Heart right ventricle (tissue), 16 donors: ENCODE measurements at regions not wholly inside any gene's neighbourhood (a gene's known extent, or its start where the extent isn't known, plus 50 kb on each side); places are given as distances from the start of the nearest gene placed in this dataset.

ENCODE experiments used
- ATAC-seq, 8 donors: fragments of 200-7000 bp; cut with Tn5 transposase; one replicate each; pipeline ENCODE4 v1.9.1; 2020; ENCODE audit warnings: mild to moderate bottlenecking in 8 of 8, moderate library complexity in 8 of 8, moderate number of reproducible peaks in 1 of 8
- DNase-seq, 2 donors: peaks; one replicate each; pipeline ENCODE4 v3.0.0-alpha.2; 2020
- H3K27ac ChIP-seq, 10 donors: fragments of 200-600 bp; sonication (generic) in 2 of 10; one replicate each; pipeline versions ENCODE4 v1.5.0 to v1.8.0; 2020 to 2022; ENCODE audit warnings: mild to moderate bottlenecking in 3 of 10
- H3K27me3 ChIP-seq, 7 donors: fragments of 200-600 bp; one replicate each; pipeline ENCODE4 v1.8.0; 2021 to 2022; ENCODE audit warnings: mild to moderate bottlenecking in 2 of 7
- H3K36me3 ChIP-seq, 9 donors: fragments of 200-600 bp; sonication (generic) in 1 of 9; one replicate each; pipeline versions ENCODE4 v1.5.0 to v1.8.0; 2020 to 2022; ENCODE audit warnings: mild to moderate bottlenecking in 2 of 9
- H3K4me1 ChIP-seq, 9 donors: fragments of 200-600 bp; sonication (generic) in 1 of 9; one replicate each; pipeline versions ENCODE4 v1.5.0 to v1.8.0; 2020 to 2022; ENCODE audit warnings: mild to moderate bottlenecking in 4 of 9
- H3K4me3 ChIP-seq, 10 donors: fragments of 200-600 bp; sonication (generic) in 2 of 10; one replicate each; pipeline versions ENCODE4 v1.5.0 to v1.8.0; 2020 to 2022; ENCODE audit warnings: mild to moderate bottlenecking in 7 of 10, moderate library complexity in 2 of 10
- H3K9me3 ChIP-seq, 11 donors: fragments of 200-600 bp in 10 of 11; sonication (generic) in 2 of 11; one replicate each; pipeline versions ENCODE4 v1.5.0 to v1.8.0; 2013 to 2022; ENCODE audit warnings: mild to moderate bottlenecking in 2 of 11, control low read depth in 1 of 11, moderate library complexity in 1 of 11
- CTCF ChIP-seq, 9 donors: fragments of 200-600 bp; sonication (generic) in 2 of 9; IDR thresholded peaks; one replicate each; pipeline versions ENCODE4 v1.5.0 to v1.8.0; 2021 to 2022; ENCODE audit warnings: antibody characterized with exemption in 9 of 9, mild to moderate bottlenecking in 5 of 9, moderate library complexity in 1 of 9
- WGBS, 2 donors: extraction: QIAGEN DNeasy Blood & Tissue Kit; methylation state at CpG; one replicate each; pipeline ENCODE4 v1.1.7; 2013; ENCODE audit warnings: inconsistent platforms in 1 of 2; 5-methylcytosine and 5-hydroxymethylcytosine counted together
- intact Hi-C, 10 donors: fragments of 100-400 bp; cut with DNase I; formaldehyde crosslinking; loops; one replicate each; pipeline versions ENCODE4 v1.11.1 to v1.14.2; 2022
- donor health status: Arrhythmogenic right ventricular cardiomyopathy.
- donor health status: ischemic (EF 13 %, LVEDD 7.1; RV severe dilation, severe dysfunction).
- donor health status: healthy with polysubstance abuse.
- donor health status: DM: no; HTN: yes; CAD: no.
- donor health status: DM: no; HTN: no; CAD: no.
- donor health status: ischemic (EF 25% LVEDD 6.9; RV normal size, moderate dysfunction).
- donor health status: ischemic (EF 25% LVEDD 5.7; RV mildly dilated, moderate dysfunction).
- donor health status: healthy.
- donor health status: DM: yes; HTN: yes; CAD: no.
- donor health status: Ischemic cardiomyopathy.
- donor health status: ischemic (EF 35%, LVEDD 5.7; RV mildly dilated, moderate dysfunction).
- donor health status: nonischemic (EF 11% LVEDD 7.7; RV severe dilation, severe dysfunction).
- donor health status: DM: yes; HTN: yes; CAD: no.
- donor health status: PGD.
- donor health status: ischemic (EF 29% LVEDD 5.4; RV normal size, mild dysfunction).
- donor health status: nonischemic (EF 23%, LVEDD 6.1; RV moderate dilation, normal function).

GRCh38 chr9:2291980-2292704 is 277.0 kb downstream of the SMARCA2 start:
- Histone ChIP-seq H3K36me3 (no peaks in the 10 kb centered on the region), H3K27me3 (no peaks in the 10 kb centered on the region), H3K4me1 (no peaks in the 10 kb centered on the region), H3K4me3 (no peak overlapping the region), H3K27ac (no peak overlapping the region), H3K9me3 (no peaks in the 10 kb centered on the region)
- TF ChIP-seq CTCF (IDR thresholded peaks at IDR 0.05) = no peak
- ATAC-seq (peak in 2 of 8 donors; percentile 19 to 70), DNase-seq (no peak)
- WGBS, 2 donors = 93 to 95% methylated on average over 8 of the region's 8 CpGs
- intact Hi-C loops = no loop called here

GRCh38 chr9:2292733-2293132 is 277.6 kb downstream of the SMARCA2 start:
- Histone ChIP-seq H3K4me3 (no peak overlapping the region), H3K27ac (no peak overlapping the region), H3K36me3 (no peaks in the 10 kb centered on the region), H3K4me1 (no peaks in the 10 kb centered on the region), H3K27me3 (no peaks in the 10 kb centered on the region), H3K9me3 (no peaks in the 10 kb centered on the region)
- ATAC-seq (no peak), DNase-seq (no peak)
- TF ChIP-seq CTCF (IDR thresholded peaks at IDR 0.05) = no peak
- intact Hi-C loops = no loop called here
- 93 to 96% methylated on average over 2 of the region's 2 CpGs for WGBS, 2 donors

GRCh38 chr9:2297771-2298170 is 282.6 kb downstream of the SMARCA2 start:
- no peak overlapping the region for H3K4me3 ChIP-seq
- ATAC-seq (no peak), DNase-seq (no peak)
- 89 to 97% methylated on average over 1 of the region's 1 CpG for WGBS, 2 donors
- no peaks in the 10 kb centered on the region for H3K36me3 ChIP-seq
- no peaks in the 10 kb centered on the region for H3K4me1 ChIP-seq
- peaks cover 0 to 5% (median 0%) of the 10 kb centered on the region in 11 donors for H3K9me3 ChIP-seq
- no peak overlapping the region for H3K27ac ChIP-seq
- intact Hi-C loops = no loop called here
- H3K27me3 ChIP-seq = no peaks in the 10 kb centered on the region
- no peak for TF ChIP-seq CTCF (IDR thresholded peaks at IDR 0.05)

- intact Hi-C loops = no loop called here
- Histone ChIP-seq H3K36me3 (no peaks in the 10 kb centered on the region), H3K4me1 (no peaks in the 10 kb centered on the region), H3K27me3 (no peaks in the 10 kb centered on the region), H3K27ac (no peak overlapping the region), H3K9me3 (peaks cover 0 to 5% (median 0%) of the 10 kb centered on the region in 11 donors), H3K4me3 (no peak overlapping the region)
- no peak for DNase-seq
- no peak for ATAC-seq
- 50 to 100% methylated on average over 1 of the region's 1 CpG for WGBS, 2 donors
- TF ChIP-seq CTCF (IDR thresholded peaks at IDR 0.05) = no peak
These were observed 283.1 kb downstream of the SMARCA2 start for GRCh38 chr9:2298217-2298616.
